ENCODE measurements at regions not wholly inside any gene's neighbourhood (a gene's known extent, or its start where the extent isn't known, plus 50 kb on each side); places are given as distances from the start of the nearest gene placed in this dataset.

DNA sequence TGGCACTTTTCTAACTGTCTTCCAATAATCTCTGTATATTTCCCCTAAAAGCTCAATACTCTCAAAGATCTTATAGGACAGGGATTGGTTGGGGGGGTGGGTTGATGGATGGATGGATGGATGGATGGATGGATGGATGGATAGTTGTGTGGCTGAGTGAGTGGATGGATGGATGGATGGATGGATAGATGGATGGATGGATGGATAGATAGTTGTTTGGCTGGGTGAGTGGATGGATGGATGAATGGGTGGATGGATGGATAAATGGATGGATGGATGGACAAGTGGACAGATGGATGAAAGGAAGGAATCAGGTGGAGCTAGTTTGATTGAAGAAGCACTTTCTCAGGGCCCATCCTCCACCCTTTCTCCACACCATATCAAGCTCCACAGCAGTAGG is 388.8 kb downstream of the CDC5L start:
- DNase-seq: no peak
- Histone ChIP-seq H3K4me1 (ENCODE audit: low read depth) (no peaks in the 10 kb centered on the region), H3K4me3 (no peak overlapping the region), H3K36me3 (ENCODE audit: low read depth) (no peaks in the 10 kb centered on the region), H3K9me3 (no peaks in the 10 kb centered on the region)
- TF ChIP-seq CTCF (IDR thresholded peaks at IDR 0.05): no peak
- ATAC-seq: no peak
- intact Hi-C loops (cut with DNase I, micrococcal nuclease): no loop called here

GRCh38 chr6:44778513-44778912 is 391.0 kb downstream of the CDC5L start:
- ATAC-seq: no peak
- H3K36me3 ChIP-seq (ENCODE audit: low read depth): no peaks in the 10 kb centered on the region
- TF ChIP-seq CTCF (IDR thresholded peaks at IDR 0.05): no peak
- H3K4me3 ChIP-seq: no peak overlapping the region
- no peak for DNase-seq
- H3K9me3 ChIP-seq: no peaks in the 10 kb centered on the region
- no peaks in the 10 kb centered on the region for H3K4me1 ChIP-seq (ENCODE audit: low read depth)
- intact Hi-C loops (cut with DNase I, micrococcal nuclease): no loop called here

Measured in mucosa of descending colon (tissue), 3 donors.